ENCODE measurements at regions not wholly inside any gene's neighbourhood (a gene's known extent, or its start where the extent isn't known, plus 50 kb on each side); places are given as distances from the start of the nearest gene placed in this dataset.

DNA sequence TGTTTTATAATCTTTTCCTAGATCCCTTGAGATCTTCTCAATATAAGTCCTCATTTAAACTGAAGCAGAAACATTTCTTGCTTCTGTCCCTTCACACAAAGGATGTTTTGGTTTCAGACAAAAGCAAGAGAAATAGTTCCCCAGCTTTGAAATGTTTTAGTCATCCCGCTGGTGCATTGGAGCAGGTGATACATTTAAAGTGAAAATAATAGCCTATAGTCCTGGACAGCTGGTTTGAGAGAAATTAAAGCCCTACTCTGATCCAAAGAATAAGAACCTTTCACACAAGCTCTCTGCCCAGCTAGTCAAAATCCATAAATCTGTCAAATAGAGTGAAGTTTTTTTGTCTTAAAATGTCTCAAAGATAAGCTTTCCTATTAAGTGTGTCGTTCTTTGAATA lies 79.4 kb downstream of the LUZP4 start:
- Histone ChIP-seq H3K9me3 (no peaks in the 10 kb centered on the region), H3K36me3 (no peaks in the 10 kb centered on the region), H3K27me3 (peaks cover 0 to 10% of the 10 kb centered on the region in 2 donors), H3K4me3 (no peak overlapping the region), H3K27ac (no peak overlapping the region), H3K4me1 (no peaks in the 10 kb centered on the region)
- no peak for DNase-seq
- no peak for ATAC-seq
- TF ChIP-seq, protein P1, sequence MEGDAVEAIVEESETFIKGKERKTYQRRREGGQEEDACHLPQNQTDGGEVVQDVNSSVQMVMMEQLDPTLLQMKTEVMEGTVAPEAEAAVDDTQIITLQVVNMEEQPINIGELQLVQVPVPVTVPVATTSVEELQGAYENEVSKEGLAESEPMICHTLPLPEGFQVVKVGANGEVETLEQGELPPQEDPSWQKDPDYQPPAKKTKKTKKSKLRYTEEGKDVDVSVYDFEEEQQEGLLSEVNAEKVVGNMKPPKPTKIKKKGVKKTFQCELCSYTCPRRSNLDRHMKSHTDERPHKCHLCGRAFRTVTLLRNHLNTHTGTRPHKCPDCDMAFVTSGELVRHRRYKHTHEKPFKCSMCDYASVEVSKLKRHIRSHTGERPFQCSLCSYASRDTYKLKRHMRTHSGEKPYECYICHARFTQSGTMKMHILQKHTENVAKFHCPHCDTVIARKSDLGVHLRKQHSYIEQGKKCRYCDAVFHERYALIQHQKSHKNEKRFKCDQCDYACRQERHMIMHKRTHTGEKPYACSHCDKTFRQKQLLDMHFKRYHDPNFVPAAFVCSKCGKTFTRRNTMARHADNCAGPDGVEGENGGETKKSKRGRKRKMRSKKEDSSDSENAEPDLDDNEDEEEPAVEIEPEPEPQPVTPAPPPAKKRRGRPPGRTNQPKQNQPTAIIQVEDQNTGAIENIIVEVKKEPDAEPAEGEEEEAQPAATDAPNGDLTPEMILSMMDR (IDR thresholded peaks at IDR 0.05): no peak
- intact Hi-C loops (cut with DNase I): no loop called here

DNA sequence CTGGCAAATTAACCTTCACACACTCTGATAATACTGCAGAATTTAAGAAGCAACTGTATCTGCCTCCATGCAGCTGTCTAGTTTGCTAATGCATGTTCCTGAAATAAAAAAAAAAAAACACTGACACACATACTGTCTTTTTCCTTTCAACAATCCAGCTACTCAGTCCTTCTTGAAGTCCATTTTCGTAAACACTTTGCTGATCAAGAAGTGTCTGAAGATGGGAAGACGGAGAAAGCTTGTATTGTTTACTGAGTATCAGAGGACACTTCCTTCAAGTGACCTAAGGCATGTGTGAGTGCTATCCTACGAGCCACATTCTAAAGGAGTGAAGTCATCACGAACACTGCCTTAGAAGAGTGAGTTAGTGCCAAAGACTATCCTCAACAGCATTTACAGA lies 82.6 kb downstream of the LUZP4 start:
- Histone ChIP-seq H3K4me1 (no peaks in the 10 kb centered on the region), H3K27me3 (peaks cover 0 to 7% of the 10 kb centered on the region in 2 donors), H3K36me3 (no peaks in the 10 kb centered on the region), H3K9me3 (no peaks in the 10 kb centered on the region), H3K4me3 (no peak overlapping the region), H3K27ac (peak overlapping the region in 1 of 2 donors; percentile 20)
- intact Hi-C loops (cut with DNase I): no loop called here
- ATAC-seq (peak; percentile 94), DNase-seq (peak in 2 of 4 donors; percentile 39 to 61)
- TF ChIP-seq, protein P1 (IDR thresholded peaks at IDR 0.05): no peak

DNA sequence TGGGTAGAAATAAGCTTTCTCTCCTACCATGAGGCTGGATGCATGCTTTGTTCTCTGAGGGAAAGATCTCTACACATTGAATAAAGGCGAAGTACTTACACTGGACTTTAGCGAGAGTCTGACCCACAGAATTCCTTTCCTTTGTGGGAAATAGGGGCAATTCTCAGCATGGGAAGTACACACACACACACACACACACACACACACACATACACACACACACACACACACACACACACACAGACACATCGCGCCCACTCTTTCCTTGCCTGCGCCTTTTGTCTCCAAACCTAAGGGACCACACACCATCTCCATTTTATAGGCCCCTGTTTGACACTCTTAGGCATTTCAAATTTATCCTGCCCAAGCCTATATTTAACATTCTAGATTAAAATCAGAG lies 83.8 kb downstream of the LUZP4 start:
- no peak overlapping the region for H3K27ac ChIP-seq

DNA sequence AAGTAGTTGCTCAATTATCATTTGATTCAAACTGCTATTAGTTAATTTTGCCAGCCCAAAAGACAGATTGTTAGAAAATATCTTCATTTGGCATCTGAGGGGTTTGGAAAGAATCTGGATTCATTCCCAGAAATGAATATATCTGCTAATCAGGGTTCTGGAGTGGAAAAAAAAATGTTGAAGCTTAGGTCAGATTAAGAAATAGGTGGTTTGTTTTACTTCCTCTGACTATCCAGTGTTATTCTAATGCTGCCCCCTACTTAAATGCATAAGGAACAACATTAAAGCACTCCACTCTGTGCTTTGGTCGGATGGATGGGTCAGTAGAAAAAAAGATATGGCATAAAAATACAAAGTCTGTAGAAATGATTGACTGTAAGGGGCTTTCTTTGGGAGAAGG lies 89.0 kb downstream of the LUZP4 start:
- Histone ChIP-seq H3K9me3 (no peaks in the 10 kb centered on the region), H3K27me3 (peaks cover 0 to 2% of the 10 kb centered on the region in 2 donors), H3K4me3 (no peak overlapping the region), H3K4me1 (no peaks in the 10 kb centered on the region), H3K36me3 (no peaks in the 10 kb centered on the region), H3K27ac (no peak overlapping the region)
- ATAC-seq: no peak
- TF ChIP-seq, protein P1 (IDR thresholded peaks at IDR 0.05): no peak
- DNase-seq: no peak
- intact Hi-C loops (cut with DNase I): no loop called here

More for the DNA sequence above, 83.8 kb downstream of the LUZP4 start:
- Histone ChIP-seq H3K36me3 (no peaks in the 10 kb centered on the region), H3K4me1 (no peaks in the 10 kb centered on the region), H3K9me3 (no peaks in the 10 kb centered on the region), H3K4me3 (no peak overlapping the region), H3K27me3 (peaks cover 0 to 9% of the 10 kb centered on the region in 2 donors)
- intact Hi-C loops (cut with DNase I): no loop called here
- ATAC-seq: no peak
- no peak for DNase-seq
- TF ChIP-seq, protein P1 (IDR thresholded peaks at IDR 0.05): no peak

DNA sequence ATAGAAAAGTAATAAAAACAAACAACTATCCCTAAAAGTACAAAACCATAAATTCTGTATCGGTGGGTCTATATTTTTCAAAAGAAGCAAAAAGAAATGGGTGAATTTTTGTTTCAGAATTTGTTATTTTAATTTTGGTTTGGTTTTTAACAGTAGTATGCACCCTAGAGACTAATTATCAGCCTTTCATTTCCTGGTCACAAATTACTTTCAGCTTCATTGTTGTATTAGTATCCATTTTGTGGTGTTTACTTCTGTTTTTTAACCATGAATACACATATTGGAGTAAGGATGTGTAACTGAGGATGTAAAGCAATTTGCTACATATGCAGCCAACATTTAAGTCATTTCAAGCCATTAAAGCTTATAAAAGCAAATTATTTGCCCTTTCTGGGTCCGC lies 97.8 kb downstream of the LUZP4 start:
- intact Hi-C loops (cut with DNase I): no loop called here
- Histone ChIP-seq H3K27ac (no peak overlapping the region), H3K4me1 (no peaks in the 10 kb centered on the region), H3K27me3 (peaks cover 0 to 5% of the 10 kb centered on the region in 2 donors), H3K36me3 (no peaks in the 10 kb centered on the region), H3K4me3 (no peak overlapping the region), H3K9me3 (no peaks in the 10 kb centered on the region)
- ATAC-seq: no peak
- no peak for DNase-seq
- TF ChIP-seq, protein P1 (IDR thresholded peaks at IDR 0.05): no peak
